Activated CD8-positive, alpha-beta memory T cell treated with anti-CD3 and anti-CD28 coated beads for 4 hours (primary cell): ENCODE measurements at regions not wholly inside any gene's neighbourhood (a gene's known extent, or its start where the extent isn't known, plus 50 kb on each side); places are given as distances from the start of the nearest gene placed in this dataset.
A peak's percentile ranks its signal among the peaks of the same experiment; 100 is the strongest.

Experiments
- DNase-seq, 2 donors: peaks; one replicate each; pipeline ENCODE4 v3.0.0-alpha.2; 2020; ENCODE audit warnings: low read depth in 2 of 2

DNA sequence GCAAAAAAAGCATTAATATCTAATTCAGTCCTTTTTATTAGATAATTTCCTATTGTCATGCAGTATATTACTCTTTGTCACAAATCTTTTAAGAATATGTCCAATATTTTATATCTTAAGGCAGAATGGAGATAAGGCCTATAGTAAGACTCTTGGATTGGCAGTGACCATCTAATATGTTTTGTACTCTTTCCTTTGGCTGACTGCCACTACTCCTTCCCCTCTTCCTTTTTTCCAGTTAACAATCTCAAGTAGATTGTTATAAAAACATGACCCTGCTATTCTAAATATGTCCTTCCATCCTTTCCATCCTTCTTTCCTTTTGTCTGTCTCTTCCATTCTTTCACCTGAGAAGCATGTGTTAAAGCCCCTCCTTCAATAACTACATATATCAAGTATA is 92.8 kb upstream of the TMEM168 start:
- no peak for DNase-seq

DNA sequence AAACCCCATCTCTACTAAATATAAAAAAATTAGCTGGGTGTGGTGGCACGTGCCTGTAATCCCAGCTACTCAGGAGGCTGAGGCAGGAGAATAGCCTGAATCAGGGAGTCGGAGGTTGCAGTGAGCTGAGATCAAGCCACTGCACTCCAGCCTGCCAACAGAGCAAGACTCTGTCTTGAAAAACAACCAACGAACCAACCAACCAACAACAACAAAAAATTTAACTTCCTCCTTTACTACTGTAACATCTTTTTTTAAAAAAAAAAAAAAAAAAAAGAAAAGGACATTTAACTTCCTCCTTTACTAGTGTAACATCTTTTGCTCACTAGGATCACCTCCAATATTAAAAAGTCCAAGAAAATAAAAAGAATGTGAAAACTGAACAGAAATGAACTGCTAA is 92.3 kb upstream of the TMEM168 start:
- DNase-seq, result no peak

- DNase-seq, result no peak
These were observed 91.8 kb upstream of the TMEM168 start for GRCh38 chr7:112882022-112882421.

GRCh38 chr7:112880818-112881418 is 90.7 kb upstream of the TMEM168 start:
- no peak for DNase-seq

- DNase-seq, result no peak
These were observed 87.7 kb upstream of the TMEM168 start for GRCh38 chr7:112877691-112878460.

DNA sequence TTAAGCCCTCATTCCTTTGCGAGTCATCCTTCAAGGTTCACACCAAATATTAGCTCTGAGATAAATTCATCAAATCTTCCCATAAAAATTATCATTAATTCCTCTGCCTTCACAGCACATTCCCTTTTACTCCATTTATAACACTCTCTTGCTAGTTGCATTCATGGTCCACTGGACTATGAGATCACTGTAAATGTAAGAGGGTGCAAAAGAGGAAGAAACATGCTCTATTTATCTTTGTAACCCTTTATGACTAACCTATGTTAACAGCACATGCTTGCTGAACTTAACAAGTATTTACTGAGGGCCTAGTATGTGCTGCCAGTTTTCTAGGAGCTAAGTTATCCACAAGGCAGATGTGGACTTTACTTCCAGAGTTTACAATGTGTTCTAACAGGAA is 86.7 kb upstream of the TMEM168 start:
- DNase-seq, result no peak

DNA sequence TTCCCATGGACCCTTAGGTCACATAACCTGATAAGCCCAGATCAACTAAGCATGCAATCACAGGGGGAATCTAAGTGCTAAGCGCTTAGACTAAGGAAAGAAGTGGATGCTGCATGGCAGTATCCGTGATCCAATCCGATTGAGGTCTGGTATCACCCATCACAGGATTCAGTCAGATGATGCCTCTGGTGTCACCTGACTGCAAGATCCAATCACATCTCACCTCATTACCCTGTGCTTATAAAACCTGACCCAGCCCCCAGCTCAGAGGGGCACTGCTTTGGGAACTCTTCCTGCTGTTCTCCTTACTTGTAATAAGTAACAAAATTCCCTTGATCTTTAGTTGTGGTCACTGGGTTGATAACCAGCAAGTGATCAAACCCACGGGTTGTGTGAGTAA is 84.7 kb upstream of the TMEM168 start:
- no peak for DNase-seq

- no peak for DNase-seq
These were observed 83.8 kb upstream of the TMEM168 start for GRCh38 chr7:112873831-112874553.

- peak in 1 of 2 donors; percentile 3 for DNase-seq
These were observed 79.0 kb upstream of the TMEM168 start for GRCh38 chr7:112869111-112869774.

GRCh38 chr7:112868609-112869008 is 78.4 kb upstream of the TMEM168 start:
- no peak for DNase-seq

GRCh38 chr7:112866424-112866823 is 76.2 kb upstream of the TMEM168 start:
- DNase-seq, result no peak

GRCh38 chr7:112864380-112864779 is 74.2 kb upstream of the TMEM168 start:
- no peak for DNase-seq

DNA sequence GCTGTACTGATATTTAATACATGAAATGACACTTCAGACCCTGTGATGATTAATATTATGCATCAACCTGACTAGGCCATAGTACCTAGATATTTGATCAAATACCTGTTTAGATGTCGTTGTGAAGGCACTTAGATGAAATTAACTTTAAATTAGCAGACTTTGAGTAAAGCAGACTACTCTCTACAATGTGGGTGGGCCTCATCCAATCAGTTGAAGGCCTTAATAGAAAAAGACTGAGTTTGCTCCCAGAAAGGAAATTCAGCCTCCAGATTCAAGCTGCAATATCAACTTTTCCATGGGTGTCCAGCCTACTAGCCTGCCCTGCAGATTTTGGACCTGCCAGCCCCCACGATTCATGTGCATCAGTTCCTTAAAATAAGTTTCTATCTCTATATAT is 68.6 kb upstream of the TMEM168 start:
- DNase-seq, result no peak

GRCh38 chr7:112855227-112855626 is 65.0 kb upstream of the TMEM168 start:
- DNase-seq, result no peak

DNA sequence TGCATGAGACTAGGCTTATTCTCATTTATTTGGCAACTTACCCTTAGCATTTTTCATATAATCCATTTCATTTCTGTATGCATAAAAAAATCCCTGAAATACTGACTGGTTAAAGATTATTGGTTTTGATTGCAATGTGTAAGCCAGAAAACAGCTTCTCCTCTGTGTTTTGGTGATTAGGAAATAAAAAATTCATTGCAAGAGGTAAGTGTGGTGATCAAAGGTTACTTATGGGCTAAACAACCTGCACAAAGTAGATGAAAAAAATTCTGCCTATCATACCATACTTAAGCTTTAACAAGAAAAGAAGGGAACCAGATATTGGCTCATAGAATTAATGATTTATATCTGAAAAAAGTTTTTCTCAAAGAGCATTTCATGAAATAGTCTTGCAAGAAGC is 64.0 kb upstream of the TMEM168 start:
- no peak for DNase-seq

- no peak for DNase-seq
These were observed 63.2 kb upstream of the TMEM168 start for GRCh38 chr7:112853422-112853821.

GRCh38 chr7:112843151-112843550 is 53.0 kb upstream of the TMEM168 start:
- DNase-seq, result no peak
